ENCODE measurements at regions not wholly inside any gene's neighbourhood (a gene's known extent, or its start where the extent isn't known, plus 50 kb on each side); places are given as distances from the start of the nearest gene placed in this dataset.
"Not testable (repeated sequence)": the region's sequence is repeated elsewhere in the genome, so short reads cannot be mapped to it uniquely, and the experiment has no call there.

GRCh38 chr5:112483704-112484103, 64.6 kb upstream of the EPB41L4A start:
- Histone ChIP-seq H3K4me1 (ENCODE audit: control insufficient read depth in 1 of 2, insufficient read depth in 1 of 2, low read depth in 1 of 2, low read length in 1 of 2) (no peaks in the 10 kb centered on the region), H3K27me3 (no peaks in the 10 kb centered on the region), H3K9me3 (no peaks in the 10 kb centered on the region), H3K36me3 (no peaks in the 10 kb centered on the region), H3K4me3 (ENCODE audit: low read depth in 1 of 2, low read length in 1 of 2) (no peak overlapping the region), H3K27ac (no peak overlapping the region)
- TF ChIP-seq, protein P1, sequence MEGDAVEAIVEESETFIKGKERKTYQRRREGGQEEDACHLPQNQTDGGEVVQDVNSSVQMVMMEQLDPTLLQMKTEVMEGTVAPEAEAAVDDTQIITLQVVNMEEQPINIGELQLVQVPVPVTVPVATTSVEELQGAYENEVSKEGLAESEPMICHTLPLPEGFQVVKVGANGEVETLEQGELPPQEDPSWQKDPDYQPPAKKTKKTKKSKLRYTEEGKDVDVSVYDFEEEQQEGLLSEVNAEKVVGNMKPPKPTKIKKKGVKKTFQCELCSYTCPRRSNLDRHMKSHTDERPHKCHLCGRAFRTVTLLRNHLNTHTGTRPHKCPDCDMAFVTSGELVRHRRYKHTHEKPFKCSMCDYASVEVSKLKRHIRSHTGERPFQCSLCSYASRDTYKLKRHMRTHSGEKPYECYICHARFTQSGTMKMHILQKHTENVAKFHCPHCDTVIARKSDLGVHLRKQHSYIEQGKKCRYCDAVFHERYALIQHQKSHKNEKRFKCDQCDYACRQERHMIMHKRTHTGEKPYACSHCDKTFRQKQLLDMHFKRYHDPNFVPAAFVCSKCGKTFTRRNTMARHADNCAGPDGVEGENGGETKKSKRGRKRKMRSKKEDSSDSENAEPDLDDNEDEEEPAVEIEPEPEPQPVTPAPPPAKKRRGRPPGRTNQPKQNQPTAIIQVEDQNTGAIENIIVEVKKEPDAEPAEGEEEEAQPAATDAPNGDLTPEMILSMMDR (IDR thresholded peaks at IDR 0.05): no peak

DNA sequence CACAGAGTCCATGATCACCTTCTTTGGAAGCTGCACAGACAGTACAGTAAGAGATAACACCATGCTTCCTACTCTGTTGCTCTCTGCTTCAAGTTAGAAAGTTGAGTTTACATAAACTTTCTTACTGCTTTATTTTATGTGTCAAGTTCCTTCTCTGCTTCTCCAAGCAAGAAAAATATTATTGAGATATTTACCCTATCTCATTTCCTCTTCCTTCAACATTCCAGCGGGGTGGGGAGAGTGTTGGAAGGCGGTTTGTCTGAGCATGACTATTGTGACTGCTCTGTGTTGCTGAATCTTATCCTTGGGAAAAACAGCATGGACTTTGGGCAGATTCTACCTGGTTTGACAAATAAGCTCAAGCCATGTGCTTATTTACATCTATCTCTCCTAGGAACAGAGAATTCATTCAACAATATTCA, 66.9 kb upstream of the EPB41L4A start:
- no peaks in the 10 kb centered on the region for H3K36me3 ChIP-seq
- H3K4me3 ChIP-seq (ENCODE audit: low read depth in 1 of 2, low read length in 1 of 2): no peak overlapping the region
- no peaks in the 10 kb centered on the region for H3K4me1 ChIP-seq (ENCODE audit: control insufficient read depth in 1 of 2, insufficient read depth in 1 of 2, low read depth in 1 of 2, low read length in 1 of 2)
- H3K27ac ChIP-seq: no peak overlapping the region
- TF ChIP-seq, protein P1 (IDR thresholded peaks at IDR 0.05): no peak
- H3K27me3 ChIP-seq: no peaks in the 10 kb centered on the region
- no peaks in the 10 kb centered on the region for H3K9me3 ChIP-seq

- no peaks in the 10 kb centered on the region for H3K36me3 ChIP-seq
- no peaks in the 10 kb centered on the region for H3K9me3 ChIP-seq
- H3K4me1 ChIP-seq (ENCODE audit: control insufficient read depth in 1 of 2, insufficient read depth in 1 of 2, low read depth in 1 of 2, low read length in 1 of 2): no peaks in the 10 kb centered on the region
- no peaks in the 10 kb centered on the region for H3K27me3 ChIP-seq
- H3K27ac ChIP-seq: no peak overlapping the region
- H3K4me3 ChIP-seq (ENCODE audit: low read depth in 1 of 2, low read length in 1 of 2): no peak overlapping the region
- TF ChIP-seq, protein P1 (IDR thresholded peaks at IDR 0.05): no peak
These were observed 72.2 kb upstream of the EPB41L4A start for GRCh38 chr5:112491257-112491656.

- H3K36me3 ChIP-seq: no peaks in the 10 kb centered on the region
- no peaks in the 10 kb centered on the region for H3K27me3 ChIP-seq
- H3K4me1 ChIP-seq (ENCODE audit: control insufficient read depth in 1 of 2, insufficient read depth in 1 of 2, low read depth in 1 of 2, low read length in 1 of 2): no peaks in the 10 kb centered on the region
- TF ChIP-seq, protein P1 (IDR thresholded peaks at IDR 0.05): no peak
- H3K4me3 ChIP-seq (ENCODE audit: low read depth in 1 of 2, low read length in 1 of 2): no peak overlapping the region
- no peaks in the 10 kb centered on the region for H3K9me3 ChIP-seq
- no peak overlapping the region for H3K27ac ChIP-seq
These were observed 73.2 kb upstream of the EPB41L4A start for GRCh38 chr5:112492291-112492690.

DNA sequence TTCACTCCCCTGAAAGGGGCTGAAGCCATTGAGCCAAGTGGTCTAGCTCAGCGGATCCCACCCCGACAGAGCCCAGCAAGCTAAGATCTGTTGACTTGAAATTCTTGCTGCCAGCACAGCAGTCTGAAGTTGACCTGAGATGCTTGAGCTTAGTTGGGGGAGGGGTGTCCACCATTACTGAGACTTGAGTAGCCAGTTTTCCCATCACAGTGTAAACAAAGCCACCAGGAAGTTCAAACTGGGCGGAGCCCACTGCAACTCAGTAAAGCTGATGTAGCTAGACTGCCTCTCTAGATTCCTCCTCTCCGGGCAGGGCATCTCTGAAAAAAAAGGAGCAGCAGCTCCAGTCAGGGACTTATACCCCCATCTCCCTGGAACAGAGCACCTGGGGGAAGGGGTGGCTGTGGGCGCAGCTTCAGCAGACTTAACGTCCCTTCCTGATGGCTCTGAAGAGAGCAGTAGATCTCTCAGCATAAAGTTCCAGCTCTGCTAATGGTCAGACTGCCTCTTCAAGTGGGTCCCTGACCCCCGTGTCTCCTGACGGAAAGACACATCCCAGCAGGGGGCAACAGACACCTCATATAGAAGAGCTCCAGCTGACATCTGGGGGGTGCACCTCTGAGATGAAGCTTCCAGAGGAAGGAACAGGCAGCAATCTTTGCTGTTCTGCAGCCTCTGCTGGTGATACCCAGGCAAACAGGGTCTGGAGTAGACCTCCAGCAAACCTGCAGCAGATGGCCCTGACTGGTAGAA, 84.8 kb upstream of the EPB41L4A start:
- H3K27ac ChIP-seq; H3K4me3 ChIP-seq (ENCODE audit: low read depth in 1 of 2, low read length in 1 of 2); H3K9me3 ChIP-seq; H3K4me1 ChIP-seq (ENCODE audit: control insufficient read depth in 1 of 2, insufficient read depth in 1 of 2, low read depth in 1 of 2, low read length in 1 of 2); H3K36me3 ChIP-seq; H3K27me3 ChIP-seq: not testable (repeated sequence)

DNA sequence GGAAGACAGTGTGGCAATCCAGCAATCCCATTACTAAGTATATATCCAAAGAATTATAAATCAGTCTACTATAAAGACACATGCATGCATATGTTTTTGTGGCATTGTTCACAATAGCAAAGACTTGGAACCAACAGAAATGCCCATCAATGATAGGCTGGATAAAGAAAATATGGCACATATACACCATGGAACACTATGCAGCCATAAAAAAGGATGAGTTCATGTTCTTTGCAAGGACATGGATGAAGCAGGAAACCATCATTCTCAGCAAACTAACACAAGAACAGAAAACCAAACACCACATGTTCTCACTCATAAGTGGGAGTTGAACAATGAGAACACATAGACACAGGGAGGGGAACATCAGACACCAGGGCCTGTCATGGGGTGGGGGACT, 90.0 kb upstream of the EPB41L4A start:
- not testable (repeated sequence) for H3K4me1 ChIP-seq (ENCODE audit: control insufficient read depth in 1 of 2, insufficient read depth in 1 of 2, low read depth in 1 of 2, low read length in 1 of 2); H3K27me3 ChIP-seq; H3K4me3 ChIP-seq (ENCODE audit: low read depth in 1 of 2, low read length in 1 of 2); H3K27ac ChIP-seq; H3K9me3 ChIP-seq; H3K36me3 ChIP-seq

All from neutrophil (primary cell).